ENCODE measurements at regions not wholly inside any gene's neighbourhood (a gene's known extent, or its start where the extent isn't known, plus 50 kb on each side); places are given as distances from the start of the nearest gene placed in this dataset.

DNA sequence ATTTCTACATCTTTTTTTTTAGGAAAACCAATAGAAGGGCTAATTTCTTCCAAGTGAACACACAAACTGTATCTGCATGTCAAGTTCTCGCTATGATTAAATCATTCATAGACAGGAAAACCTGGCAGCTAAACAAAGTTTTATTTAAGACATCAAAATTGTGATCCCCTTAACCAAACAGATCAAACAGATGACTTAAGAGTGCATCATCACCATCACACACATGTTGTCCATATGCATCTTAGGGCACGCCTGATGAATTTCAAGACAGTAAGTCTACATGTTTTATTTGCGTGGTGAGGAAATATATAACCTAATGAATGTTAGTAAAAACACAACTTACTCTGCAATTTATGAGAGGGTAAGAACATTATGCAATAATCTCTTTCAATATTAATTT is 317.0 kb upstream of the ANXA10 start:
- H3K4me1 Mint-ChIP-seq, result no peaks in the 10 kb centered on the region
- TF ChIP-seq, protein P1, sequence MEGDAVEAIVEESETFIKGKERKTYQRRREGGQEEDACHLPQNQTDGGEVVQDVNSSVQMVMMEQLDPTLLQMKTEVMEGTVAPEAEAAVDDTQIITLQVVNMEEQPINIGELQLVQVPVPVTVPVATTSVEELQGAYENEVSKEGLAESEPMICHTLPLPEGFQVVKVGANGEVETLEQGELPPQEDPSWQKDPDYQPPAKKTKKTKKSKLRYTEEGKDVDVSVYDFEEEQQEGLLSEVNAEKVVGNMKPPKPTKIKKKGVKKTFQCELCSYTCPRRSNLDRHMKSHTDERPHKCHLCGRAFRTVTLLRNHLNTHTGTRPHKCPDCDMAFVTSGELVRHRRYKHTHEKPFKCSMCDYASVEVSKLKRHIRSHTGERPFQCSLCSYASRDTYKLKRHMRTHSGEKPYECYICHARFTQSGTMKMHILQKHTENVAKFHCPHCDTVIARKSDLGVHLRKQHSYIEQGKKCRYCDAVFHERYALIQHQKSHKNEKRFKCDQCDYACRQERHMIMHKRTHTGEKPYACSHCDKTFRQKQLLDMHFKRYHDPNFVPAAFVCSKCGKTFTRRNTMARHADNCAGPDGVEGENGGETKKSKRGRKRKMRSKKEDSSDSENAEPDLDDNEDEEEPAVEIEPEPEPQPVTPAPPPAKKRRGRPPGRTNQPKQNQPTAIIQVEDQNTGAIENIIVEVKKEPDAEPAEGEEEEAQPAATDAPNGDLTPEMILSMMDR (conservative IDR thresholded peaks at IDR 0.05), result no peak
- H3K4me3 Mint-ChIP-seq, result no peak overlapping the region
- no peak for DNase-seq (ENCODE audit: low read depth, low spot score)
- no peaks in the 10 kb centered on the region for H3K27me3 Mint-ChIP-seq (ENCODE audit: low read depth)
- H3K27ac Mint-ChIP-seq (ENCODE audit: unreplicated experiment), result no peak overlapping the region
- H3K9me3 Mint-ChIP-seq, result peaks cover 3% of the 10 kb centered on the region
- no peaks in the 10 kb centered on the region for H3K36me3 Mint-ChIP-seq (ENCODE audit: low read depth)

DNA sequence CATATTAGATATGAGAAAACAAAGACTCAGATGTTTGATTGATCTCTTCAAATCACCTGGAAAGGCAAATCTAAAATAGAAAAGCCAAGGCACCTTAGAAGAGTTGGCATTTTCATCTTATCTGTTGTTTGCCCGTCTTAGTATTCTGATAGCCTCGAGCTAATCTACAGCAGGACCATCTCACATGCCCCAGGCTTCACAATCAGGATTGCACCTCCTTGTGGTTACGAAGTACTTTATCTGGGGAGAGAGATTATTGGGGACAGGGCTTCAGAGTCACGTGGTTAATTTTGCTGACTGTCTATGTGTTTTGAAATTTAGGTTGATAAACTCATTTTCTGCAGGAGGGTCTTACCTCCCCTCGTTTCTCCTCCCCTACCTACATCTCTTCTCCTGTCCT is 313.1 kb upstream of the ANXA10 start:
- Mint-ChIP-seq H3K4me3 (no peak overlapping the region), H3K27ac (ENCODE audit: unreplicated experiment) (no peak overlapping the region), H3K27me3 (ENCODE audit: low read depth) (no peaks in the 10 kb centered on the region), H3K4me1 (no peaks in the 10 kb centered on the region), H3K9me3 (peaks cover 3% of the 10 kb centered on the region), H3K36me3 (ENCODE audit: low read depth) (no peaks in the 10 kb centered on the region)
- TF ChIP-seq, protein P1 (conservative IDR thresholded peaks at IDR 0.05), result no peak
- DNase-seq (ENCODE audit: low read depth, low spot score), result no peak

DNA sequence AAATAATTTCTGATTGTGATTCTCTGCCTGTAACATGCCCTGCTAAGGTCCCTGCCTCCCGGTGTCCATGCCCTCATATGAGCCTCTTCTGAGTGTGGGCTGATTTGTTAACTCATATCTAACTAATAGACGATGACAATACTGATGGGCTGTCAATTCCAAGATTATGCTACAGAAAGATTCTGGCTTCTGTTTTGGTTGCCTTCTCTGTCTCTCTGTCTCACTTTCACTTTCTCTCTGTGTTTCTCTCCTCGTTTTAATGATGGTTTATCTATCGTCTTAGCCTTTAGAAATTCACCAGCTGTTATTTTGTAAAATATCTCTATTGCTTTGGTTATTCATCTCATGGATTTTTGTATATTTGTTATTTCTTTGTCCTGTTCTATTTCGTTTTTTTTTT is 312.5 kb upstream of the ANXA10 start:
- Mint-ChIP-seq H3K36me3 (ENCODE audit: low read depth) (no peaks in the 10 kb centered on the region), H3K27ac (ENCODE audit: unreplicated experiment) (no peak overlapping the region), H3K4me3 (no peak overlapping the region), H3K27me3 (ENCODE audit: low read depth) (no peaks in the 10 kb centered on the region), H3K9me3 (peaks cover 3% of the 10 kb centered on the region), H3K4me1 (no peaks in the 10 kb centered on the region)
- TF ChIP-seq, protein P1 (conservative IDR thresholded peaks at IDR 0.05), result no peak
- no peak for DNase-seq (ENCODE audit: low read depth, low spot score)

DNA sequence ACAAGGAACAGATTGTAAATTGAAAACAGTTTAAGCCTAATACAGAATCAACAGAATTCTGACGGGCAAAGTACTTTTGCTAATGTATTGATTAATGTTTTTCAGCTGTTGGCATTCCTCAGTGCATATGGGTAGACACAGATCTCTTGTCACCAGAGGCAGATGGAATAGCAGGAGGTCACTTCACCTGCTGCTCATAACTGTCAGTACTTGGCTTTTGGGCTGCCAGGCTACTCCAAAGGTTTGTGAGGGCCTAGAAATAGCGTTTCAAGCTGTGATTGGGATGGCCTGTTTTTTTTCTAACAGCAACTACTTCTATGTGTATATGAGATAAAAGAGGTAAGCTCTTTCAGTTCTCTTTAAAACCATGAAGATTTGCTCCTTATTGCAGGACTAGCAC is 307.5 kb upstream of the ANXA10 start:
- no peak for DNase-seq (ENCODE audit: low read depth, low spot score)
- TF ChIP-seq, protein P1 (conservative IDR thresholded peaks at IDR 0.05), result no peak
- Mint-ChIP-seq H3K27ac (ENCODE audit: unreplicated experiment) (no peak overlapping the region), H3K9me3 (peaks cover 3% of the 10 kb centered on the region), H3K27me3 (ENCODE audit: low read depth) (no peaks in the 10 kb centered on the region), H3K4me1 (no peaks in the 10 kb centered on the region), H3K36me3 (ENCODE audit: low read depth) (no peaks in the 10 kb centered on the region), H3K4me3 (no peak overlapping the region)

DNA sequence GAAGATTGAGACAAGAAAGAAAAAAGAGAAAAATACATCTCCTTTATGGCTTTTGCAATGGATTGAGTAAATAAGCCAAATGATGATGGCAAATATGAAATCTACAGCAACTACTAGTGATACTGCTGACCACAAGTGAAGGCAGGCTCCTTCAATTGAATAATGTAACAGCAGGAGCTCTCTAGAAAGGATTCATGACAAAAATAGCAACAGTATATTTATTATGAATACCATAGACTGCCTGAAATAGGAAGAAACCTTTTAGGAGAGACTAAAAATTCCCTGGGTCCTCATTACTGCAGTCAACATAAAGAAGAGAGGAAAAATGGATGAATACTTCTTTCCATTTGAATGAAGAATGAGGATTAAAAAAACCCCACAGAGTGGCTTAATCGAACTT is 306.8 kb upstream of the ANXA10 start:
- Mint-ChIP-seq H3K27me3 (ENCODE audit: low read depth) (no peaks in the 10 kb centered on the region), H3K4me1 (no peaks in the 10 kb centered on the region), H3K36me3 (ENCODE audit: low read depth) (no peaks in the 10 kb centered on the region), H3K27ac (ENCODE audit: unreplicated experiment) (no peak overlapping the region), H3K4me3 (no peak overlapping the region), H3K9me3 (peaks cover 3% of the 10 kb centered on the region)
- TF ChIP-seq, protein P1 (conservative IDR thresholded peaks at IDR 0.05), result no peak
- DNase-seq (ENCODE audit: low read depth, low spot score), result no peak

DNA sequence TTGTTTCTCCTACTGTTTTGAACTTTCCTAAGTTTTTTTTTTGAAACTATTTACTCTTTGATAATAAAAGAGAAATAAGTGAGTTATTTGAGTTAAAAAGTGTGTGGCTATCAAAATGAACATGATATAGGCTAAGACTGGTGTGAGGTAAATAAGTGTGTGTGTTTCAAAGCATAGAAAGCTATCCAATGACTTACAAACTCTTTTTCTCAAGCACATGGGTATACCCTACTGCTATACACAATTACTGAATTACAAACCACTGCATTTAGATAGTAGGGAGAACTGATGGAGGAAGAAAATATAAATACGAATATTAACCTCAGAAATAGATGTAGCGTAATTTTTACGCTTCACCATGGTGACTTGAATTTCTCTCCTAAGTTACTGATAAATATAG is 305.8 kb upstream of the ANXA10 start:
- H3K4me3 Mint-ChIP-seq, result no peak overlapping the region
- no peaks in the 10 kb centered on the region for H3K36me3 Mint-ChIP-seq (ENCODE audit: low read depth)
- no peaks in the 10 kb centered on the region for H3K4me1 Mint-ChIP-seq
- no peaks in the 10 kb centered on the region for H3K27me3 Mint-ChIP-seq (ENCODE audit: low read depth)
- H3K9me3 Mint-ChIP-seq, result peaks cover 3% of the 10 kb centered on the region
- no peak for DNase-seq (ENCODE audit: low read depth, low spot score)
- H3K27ac Mint-ChIP-seq (ENCODE audit: unreplicated experiment), result no peak overlapping the region
- TF ChIP-seq, protein P1 (conservative IDR thresholded peaks at IDR 0.05), result no peak

Measured in neural crest cell (in vitro differentiated cells).